ENCODE measurements at regions not wholly inside any gene's neighbourhood (a gene's known extent, or its start where the extent isn't known, plus 50 kb on each side); places are given as distances from the start of the nearest gene placed in this dataset.

- Histone ChIP-seq H3K36me3 (ENCODE audit: control insufficient read depth in 2 of 2, insufficient read depth in 2 of 2, low read length in 1 of 2) (no peaks in the 10 kb centered on the region), H2AFZ (ENCODE audit: control insufficient read depth, low read depth, low read length) (no peak overlapping the region), H3K9ac (ENCODE audit: control insufficient read depth, insufficient read depth, low read length) (no peak overlapping the region), H3K27ac (ENCODE audit: control insufficient read depth, insufficient read depth) (no peak overlapping the region), H3K27me3 (replicated peaks in 1 of 2; ENCODE audit: control insufficient read depth in 2 of 2, insufficient read depth in 2 of 2, low read length in 1 of 2) (no peaks in the 10 kb centered on the region), H3K79me2 (ENCODE audit: control insufficient read depth, insufficient read depth, low read length) (no peaks in the 10 kb centered on the region), H3K4me2 (ENCODE audit: control insufficient read depth, insufficient read depth) (no peak overlapping the region), H3K9me3 (replicated peaks; ENCODE audit: control insufficient read depth, insufficient read depth, low read length) (no peaks in the 10 kb centered on the region), H4K20me1 (ENCODE audit: control insufficient read depth, insufficient read depth) (no peaks in the 10 kb centered on the region), H3K4me1 (ENCODE audit: control insufficient read depth, insufficient read depth, low read length) (no peaks in the 10 kb centered on the region), H3K4me3 (no peak overlapping the region)
- ATAC-seq (no peak), DNase-seq (ENCODE audit: low read depth, low spot score) (no peak), FAIRE-seq (no peak)
- no TSS peak for BruUV-seq (replicated peaks)
- 20% methylated on average over 2 of the region's 2 CpGs for WGBS (ENCODE audit: insufficient coverage, insufficient replicate concordance, low lambda C conversion rate, missing lambda C conversion rate)
- RAD21 ChIA-PET (ENCODE audit: unreplicated experiment) = no interaction called here
- CTCF ChIA-PET = interaction anchor here (1.2 to 1.6 kb wide), 2 partner anchors 225 to 229 kb away, joined by 3 to 5 read pairs; no protein-coding TSS in a partner anchor
- TF ChIP-seq CBX5 (IDR thresholded peaks at IDR 0.05; ENCODE audit: low read depth) (no peak), ELK1 (IDR thresholded peaks at IDR 0.05; ENCODE audit: low read depth, low read length) (no peak), STAT3 (IDR thresholded peaks at IDR 0.05; ENCODE audit: low read depth, low read length) (no peak), NBN (IDR thresholded peaks at IDR 0.05) (no peak), PML (IDR thresholded peaks at IDR 0.05; ENCODE audit: low read length) (no peak), RAD21 (IDR thresholded peaks at IDR 0.05; ENCODE audit: insufficient read depth, low read depth, low read length) (no peak), ATF7 (IDR thresholded peaks at IDR 0.05; ENCODE audit: low read depth) (no peak), MYC (IDR thresholded peaks at IDR 0.05; ENCODE audit: insufficient read depth, insufficient read length, insufficient replicate concordance, low read length, severe bottlenecking) (no peak), RBBP5 (conservative IDR thresholded peaks at IDR 0.05) (no peak), CEBPB (IDR thresholded peaks at IDR 0.05; ENCODE audit: borderline replicate concordance in 1 of 2, low read depth in 2 of 2, low read length in 2 of 2) (no peak), NR2F1 (conservative IDR thresholded peaks at IDR 0.05) (no peak), ZBTB11 (CRISPR knock-in tag; IDR thresholded peaks at IDR 0.05) (no peak), SMC3 (IDR thresholded peaks at IDR 0.05; ENCODE audit: borderline replicate concordance, low read length) (no peak), MTA2 (IDR thresholded peaks at IDR 0.05; ENCODE audit: low read depth) (no peak), ASH2L (IDR thresholded peaks at IDR 0.05; ENCODE audit: borderline replicate concordance, low read depth) (no peak), CHD4 (IDR thresholded peaks at IDR 0.05) (no peak), ZNF384 (IDR thresholded peaks at IDR 0.05; ENCODE audit: borderline replicate concordance, low read depth, low read length) (no peak), FOXK2 (IDR thresholded peaks at IDR 0.05) (no peak), ESRRA (IDR thresholded peaks at IDR 0.05; ENCODE audit: low read length) (no peak), BRCA1 (IDR thresholded peaks at IDR 0.05; ENCODE audit: low read depth, low read length) (no peak)
- POLR2A ChIA-PET = no interaction called here
- SMC1A ChIA-PET (ENCODE audit: uncharacterized antibody, unreplicated experiment) = no interaction called here
- intact Hi-C loops (cut with micrococcal nuclease; ENCODE audit: unreplicated experiment) (no loop called here), in situ Hi-C loops (cut with MboI) (no loop called here)
Observed at GRCh38 chr5:52690236-52690768, 97.4 kb upstream of the ITGA1 start.
